ENCODE measurements at regions not wholly inside any gene's neighbourhood (a gene's known extent, or its start where the extent isn't known, plus 50 kb on each side); places are given as distances from the start of the nearest gene placed in this dataset.
"Not testable (repeated sequence)": the region's sequence is repeated elsewhere in the genome, so short reads cannot be mapped to it uniquely, and the experiment has no call there.

- DNase-seq: no peak
- no peak overlapping the region for H3K4me3 ChIP-seq
- H3K36me3 ChIP-seq (ENCODE audit: low read depth): no peaks in the 10 kb centered on the region
- TF ChIP-seq EZH2 (IDR thresholded peaks at IDR 0.05; ENCODE audit: low read depth): no peak
- no peak for TF ChIP-seq CTCF (conservative IDR thresholded peaks at IDR 0.05)
- no peaks in the 10 kb centered on the region for H3K4me1 ChIP-seq (replicated peaks; ENCODE audit: insufficient read depth)
- no peaks in the 10 kb centered on the region for H4K20me1 ChIP-seq (ENCODE audit: insufficient read depth)
- no peak overlapping the region for H3K4me2 ChIP-seq
- H3K79me2 ChIP-seq (ENCODE audit: low read depth): no peaks in the 10 kb centered on the region
- POLR2A ChIA-PET (ENCODE audit: unreplicated experiment): no interaction called here
- no peaks in the 10 kb centered on the region for H3F3A ChIP-seq (ENCODE audit: insufficient read depth, low read depth)
- BruUV-seq (replicated peaks): no TSS peak
- no peaks in the 10 kb centered on the region for H3K27me3 ChIP-seq (ENCODE audit: insufficient read depth, low read depth)
- no peaks in the 10 kb centered on the region for H3K9me2 ChIP-seq (ENCODE audit: insufficient read depth)
- no peaks in the 10 kb centered on the region for H3K9me3 ChIP-seq (ENCODE audit: insufficient read depth, low read depth)
- intact Hi-C loops (cut with micrococcal nuclease; ENCODE audit: unreplicated experiment): no loop called here
- CTCF ChIA-PET: no interaction called here
- H3K27ac ChIP-seq: no peak overlapping the region
- H2AFZ ChIP-seq: no peak overlapping the region
Measured at GRCh38 chr3:66648975-66649374, 148.2 kb upstream of the LRIG1 start.

- DNase-seq; H3K27ac ChIP-seq; POLR2A ChIA-PET (ENCODE audit: unreplicated experiment); H3K9me3 ChIP-seq (ENCODE audit: insufficient read depth, low read depth); H3F3A ChIP-seq (ENCODE audit: insufficient read depth, low read depth); H3K36me3 ChIP-seq (ENCODE audit: low read depth); BruUV-seq (replicated peaks); H3K4me2 ChIP-seq; H3K27me3 ChIP-seq (ENCODE audit: insufficient read depth, low read depth); H4K20me1 ChIP-seq (ENCODE audit: insufficient read depth); CTCF ChIA-PET; H3K4me1 ChIP-seq (replicated peaks; ENCODE audit: insufficient read depth); H2AFZ ChIP-seq; H3K79me2 ChIP-seq (ENCODE audit: low read depth); intact Hi-C loops (cut with micrococcal nuclease; ENCODE audit: unreplicated experiment); H3K4me3 ChIP-seq; H3K9me2 ChIP-seq (ENCODE audit: insufficient read depth): not testable (repeated sequence)
Measured at GRCh38 chr3:66651520-66651919, 150.7 kb upstream of the LRIG1 start.

- H3K9me2 ChIP-seq (ENCODE audit: insufficient read depth); intact Hi-C loops (cut with micrococcal nuclease; ENCODE audit: unreplicated experiment); H3K27me3 ChIP-seq (ENCODE audit: insufficient read depth, low read depth); H3K36me3 ChIP-seq (ENCODE audit: low read depth); H3K4me1 ChIP-seq (replicated peaks; ENCODE audit: insufficient read depth); H4K20me1 ChIP-seq (ENCODE audit: insufficient read depth); H3F3A ChIP-seq (ENCODE audit: insufficient read depth, low read depth); BruUV-seq (replicated peaks); H3K4me3 ChIP-seq; H3K79me2 ChIP-seq (ENCODE audit: low read depth); H3K27ac ChIP-seq; CTCF ChIA-PET; POLR2A ChIA-PET (ENCODE audit: unreplicated experiment); H2AFZ ChIP-seq; H3K4me2 ChIP-seq; H3K9me3 ChIP-seq (ENCODE audit: insufficient read depth, low read depth); DNase-seq: not testable (repeated sequence)
Measured at GRCh38 chr3:66652100-66652499, 151.3 kb upstream of the LRIG1 start.

- H3K4me2 ChIP-seq: no peak overlapping the region
- intact Hi-C loops (cut with micrococcal nuclease; ENCODE audit: unreplicated experiment): no loop called here
- ChIA-PET POLR2A (ENCODE audit: unreplicated experiment) (no interaction called here), CTCF (no interaction called here)
- no TSS peak for BruUV-seq (replicated peaks)
- no peaks in the 10 kb centered on the region for H3K4me1 ChIP-seq (replicated peaks; ENCODE audit: insufficient read depth)
- no peak overlapping the region for H2AFZ ChIP-seq
- TF ChIP-seq EZH2 (IDR thresholded peaks at IDR 0.05; ENCODE audit: low read depth) (no peak), CTCF (conservative IDR thresholded peaks at IDR 0.05) (no peak)
- H3K27me3 ChIP-seq (ENCODE audit: insufficient read depth, low read depth): no peaks in the 10 kb centered on the region
- no peaks in the 10 kb centered on the region for H3K79me2 ChIP-seq (ENCODE audit: low read depth)
- H3K27ac ChIP-seq: no peak overlapping the region
- H3K4me3 ChIP-seq: no peak overlapping the region
- no peaks in the 10 kb centered on the region for H3K9me3 ChIP-seq (ENCODE audit: insufficient read depth, low read depth)
- no peaks in the 10 kb centered on the region for H4K20me1 ChIP-seq (ENCODE audit: insufficient read depth)
- no peaks in the 10 kb centered on the region for H3K9me2 ChIP-seq (ENCODE audit: insufficient read depth)
- H3F3A ChIP-seq (ENCODE audit: insufficient read depth, low read depth): no peaks in the 10 kb centered on the region
- H3K36me3 ChIP-seq (ENCODE audit: low read depth): no peaks in the 10 kb centered on the region
- DNase-seq: no peak
Measured at GRCh38 chr3:66655044-66655443, 154.2 kb upstream of the LRIG1 start.
